PC-3 (cell line): ENCODE measurements at regions not wholly inside any gene's neighbourhood (a gene's known extent, or its start where the extent isn't known, plus 50 kb on each side); places are given as distances from the start of the nearest gene placed in this dataset.
"Not testable (repeated sequence)": the region's sequence is repeated elsewhere in the genome, so short reads cannot be mapped to it uniquely, and the experiment has no call there.

Experiments used
- ATAC-seq: fragments of 200-7000 bp; cut with Tn5 transposase; 2 replicates; pipeline ENCODE4 v1.9.1; 2020; ENCODE audit warnings: mild to moderate bottlenecking, moderate library complexity
- BruUV-seq: library from RNA; stranded (reverse); fragments of 400-500 nt; replicated peaks from 2 replicates; lab custom pipeline; 2021; lab: Mats Ljungman, UMichigan
- CTCF ChIA-PET: fragments of 300-600 bp; sonication (Branson Sonifier 250); formaldehyde crosslinking; loops from one replicate; lab custom pipeline; 2022; ENCODE audit warnings: antibody characterized with exemption; lab: Charles Lee
- POLR2A ChIA-PET: fragments of 300-600 bp; sonication (Branson Sonifier 250); formaldehyde crosslinking; loops from one replicate; lab custom pipeline; 2022; ENCODE audit warnings: antibody characterized with exemption; ENCODE audit not compliant: unreplicated experiment; lab: Charles Lee
- DNase-seq: peaks from one replicate; pipeline ENCODE4 v3.0.0-alpha.2; 2015
- H2AFZ ChIP-seq: fragments of 300-600 bp; sonication (generic); 2 replicates; pipeline ENCODE4 v1.6.0; 2016; ENCODE audit warnings: antibody characterized with exemption, low read length
- H3F3A ChIP-seq: fragments of 300-600 bp; sonication (generic); one replicate; pipeline ENCODE4 v1.6.0; 2017; ENCODE audit warnings: antibody characterized with exemption, low read length, control low read depth, mild to moderate bottlenecking; ENCODE audit not compliant: unreplicated experiment
- H3K27ac ChIP-seq: fragments of 300-600 bp; sonication (generic); 2 replicates; pipeline ENCODE4 v1.5.1; 2016; ENCODE audit warnings: mild to moderate bottlenecking, low read length
- H3K27me3 ChIP-seq: fragments of 300-600 bp; sonication (generic); 2 replicates; pipeline ENCODE4 v1.6.1; 2016; ENCODE audit warnings: low read length, mixed read lengths
- H3K36me3 ChIP-seq: fragments of 300-600 bp; sonication (generic); 2 replicates; pipeline ENCODE4 v1.6.1; 2016; ENCODE audit warnings: low read depth, mixed run types, low read length, mixed read lengths
- H3K4me1 ChIP-seq: fragments of 300-600 bp; sonication (generic); 2 replicates; pipeline ENCODE4 v1.5.1; 2016; ENCODE audit warnings: low read length; ENCODE audit not compliant: insufficient read depth
- H3K4me2 ChIP-seq: fragments of 300-600 bp; sonication (generic); 2 replicates; pipeline ENCODE4 v1.6.0; 2016; ENCODE audit warnings: low read length
- H3K4me3 ChIP-seq: fragments of 300-600 bp; sonication (generic); 2 replicates; pipeline ENCODE4 v1.5.1; 2016; ENCODE audit warnings: mild to moderate bottlenecking, low read length, mixed read lengths
- H3K79me2 ChIP-seq: fragments of 300-600 bp; sonication (generic); 2 replicates; pipeline ENCODE4 v1.6.1; 2017; ENCODE audit warnings: low read length, mixed read lengths
- H3K9ac ChIP-seq: fragments of 300-600 bp; sonication (generic); 2 replicates; pipeline ENCODE4 v1.6.0; 2016; ENCODE audit warnings: mild to moderate bottlenecking, low read length
- H3K9me2 ChIP-seq: fragments of 300-600 bp; sonication (generic); replicated peaks from 2 replicates; pipeline ENCODE4 v1.6.1; 2016; ENCODE audit warnings: mixed run types, low read length, mixed read lengths
- H3K9me3 ChIP-seq: fragments of 300-600 bp; sonication (generic); 2 replicates; pipeline ENCODE4 v1.6.1; 2016; ENCODE audit warnings: low read length, mixed read lengths
- H4K20me1 ChIP-seq: fragments of 300-600 bp; sonication (generic); 2 replicates; pipeline ENCODE4 v1.6.1; 2016; ENCODE audit warnings: low read length, mixed read lengths
- intact Hi-C: fragments of 100-400 bp; cut with micrococcal nuclease; formaldehyde crosslinking; loops from 2 replicates; pipeline ENCODE4 v1.9.0; 2023

GRCh38 chr9:62730229-62731000, 1540.6 kb downstream of the SPATA31A7 start:
- BruUV-seq, H3K27me3 ChIP-seq, H3K36me3 ChIP-seq, H3K9me3 ChIP-seq, H4K20me1 ChIP-seq, H3K4me1 ChIP-seq, H3K27ac ChIP-seq, DNase-seq, intact Hi-C loops, CTCF ChIA-PET, H3K79me2 ChIP-seq, POLR2A ChIA-PET, H3K9me2 ChIP-seq, H3K4me2 ChIP-seq, H3F3A ChIP-seq, H2AFZ ChIP-seq, H3K9ac ChIP-seq, H3K4me3 ChIP-seq: not testable (repeated sequence)
- peak; percentile 70 for ATAC-seq

- not testable (repeated sequence) for DNase-seq
Measured at GRCh38 chr9:62731015-62731414, 1541.2 kb downstream of the SPATA31A7 start.

GRCh38 chr9:62737004-62737606, 1547.3 kb downstream of the SPATA31A7 start:
- H3K4me2 ChIP-seq, H3K9me2 ChIP-seq, H3K79me2 ChIP-seq, H3K9ac ChIP-seq, H3K36me3 ChIP-seq, H3K27me3 ChIP-seq, intact Hi-C loops, H3K4me3 ChIP-seq, ATAC-seq, H3K27ac ChIP-seq, POLR2A ChIA-PET, H2AFZ ChIP-seq, DNase-seq, BruUV-seq, CTCF ChIA-PET, H3K9me3 ChIP-seq, H3K4me1 ChIP-seq, H3F3A ChIP-seq, H4K20me1 ChIP-seq: not testable (repeated sequence)

More at GRCh38 chr9:62731015-62731414, 1541.2 kb downstream of the SPATA31A7 start:
- H3K9me2 ChIP-seq, POLR2A ChIA-PET, CTCF ChIA-PET, H3K9me3 ChIP-seq, H2AFZ ChIP-seq, H3K4me3 ChIP-seq, ATAC-seq, H3K27ac ChIP-seq, H3F3A ChIP-seq, H3K4me2 ChIP-seq, H3K79me2 ChIP-seq, H3K9ac ChIP-seq, H4K20me1 ChIP-seq, intact Hi-C loops, H3K36me3 ChIP-seq, H3K27me3 ChIP-seq, H3K4me1 ChIP-seq, BruUV-seq: not testable (repeated sequence)

- H3K27me3 ChIP-seq, BruUV-seq, H3K9ac ChIP-seq, H3K9me2 ChIP-seq, H4K20me1 ChIP-seq, H3K36me3 ChIP-seq, intact Hi-C loops, H3K9me3 ChIP-seq, DNase-seq, H3K27ac ChIP-seq, CTCF ChIA-PET, H3K4me2 ChIP-seq, H3K79me2 ChIP-seq, H3K4me3 ChIP-seq, H2AFZ ChIP-seq, H3K4me1 ChIP-seq, ATAC-seq, H3F3A ChIP-seq, POLR2A ChIA-PET: not testable (repeated sequence)
Measured at GRCh38 chr9:62737915-62738314, 1548.1 kb downstream of the SPATA31A7 start.

GRCh38 chr9:62745774-62746529, 1556.1 kb downstream of the SPATA31A7 start:
- H3F3A ChIP-seq, ATAC-seq, H3K27ac ChIP-seq, H3K27me3 ChIP-seq, H3K36me3 ChIP-seq, BruUV-seq, H2AFZ ChIP-seq, DNase-seq, H4K20me1 ChIP-seq, intact Hi-C loops, POLR2A ChIA-PET, H3K9ac ChIP-seq, H3K9me2 ChIP-seq, CTCF ChIA-PET, H3K4me1 ChIP-seq, H3K4me2 ChIP-seq, H3K79me2 ChIP-seq, H3K4me3 ChIP-seq, H3K9me3 ChIP-seq: not testable (repeated sequence)
